B cell (primary cell): ENCODE measurements at regions not wholly inside any gene's neighbourhood (a gene's known extent, or its start where the extent isn't known, plus 50 kb on each side); places are given as distances from the start of the nearest gene placed in this dataset.

Source experiments
- ATAC-seq: fragments of 200-7000 bp; cut with Tn5 transposase; one replicate; pipeline ENCODE4 v1.10.0; 2021; ENCODE audit warnings: low read depth, mild to moderate bottlenecking, moderate number of reproducible peaks, moderate library complexity
- CTCF ChIA-PET: fragments of 350-600 bp; sonication (Branson Sonifier 250); formaldehyde crosslinking; loops from one replicate; lab custom pipeline; 2021; ENCODE audit warnings: antibody characterized with exemption, inconsistent platforms; lab: Charles Lee
- POLR2A ChIA-PET: fragments of 350-600 bp; sonication (Branson Sonifier 250); formaldehyde crosslinking; loops from one replicate; lab custom pipeline; 2021; ENCODE audit warnings: antibody characterized with exemption; lab: Charles Lee
- DNase-seq: peaks from one replicate; pipeline ENCODE4 v3.0.0; 2013
- H2AFZ ChIP-seq: 2 replicates; pipeline ENCODE4 v1.6.1; 2012; ENCODE audit warnings: mild to moderate bottlenecking, low read depth, low read length; ENCODE audit not compliant: insufficient read depth, poor library complexity, severe bottlenecking
- H3K27ac ChIP-seq, 2 donors: 1 replicate in 1 of 2; 2 replicates in 1 of 2; pipeline ENCODE4 v1.5.1; 2012 to 2013; ENCODE audit warnings: low read length in 2 of 2, mild to moderate bottlenecking in 2 of 2, moderate library complexity in 1 of 2
- H3K27me3 ChIP-seq, 4 experiments: fragments of 200-600 bp in 1 of 4; sonication (generic) in 1 of 4; replicated peaks in 1 of 4; 1 replicate in 2 of 4; 2 replicates in 2 of 4; pipeline versions ENCODE4 v1.6.1 to v1.7.0; 2013 to 2016; ENCODE audit warnings: low read length in 3 of 4, mild to moderate bottlenecking in 2 of 4, mixed read lengths in 1 of 4, moderate library complexity in 1 of 4; ENCODE audit not compliant: insufficient read depth in 4 of 4, control insufficient read depth in 3 of 4; ENCODE audit errors: control extremely low read depth in 1 of 4
- H3K36me3 ChIP-seq, 2 experiments: replicated peaks in 1 of 2; 1 replicate in 1 of 2; 2 replicates in 1 of 2; pipeline versions ENCODE4 v1.6.1 to v1.7.1; 2013; ENCODE audit warnings: low read length in 1 of 2; ENCODE audit not compliant: insufficient read depth in 2 of 2, control insufficient read depth in 1 of 2; ENCODE audit errors: control extremely low read depth in 1 of 2, extremely low read depth in 1 of 2
- H3K4me1 ChIP-seq, 2 donors: fragments of 200-600 bp in 1 of 2; sonication (generic) in 1 of 2; 1 replicate in 1 of 2; 2 replicates in 1 of 2; pipeline versions ENCODE4 v1.5.1 to v1.6.1; 2013 to 2017; ENCODE audit warnings: low read length in 2 of 2; ENCODE audit not compliant: control insufficient read depth in 2 of 2, insufficient read depth in 2 of 2
- H3K4me2 ChIP-seq: replicated peaks from 2 replicates; pipeline ENCODE3; 2012; ENCODE audit warnings: mild to moderate bottlenecking, low read depth, low read length; ENCODE audit not compliant: poor library complexity, severe bottlenecking
- H3K4me3 ChIP-seq, 5 experiments: fragments of 200-600 bp in 1 of 5; sonication (generic) in 1 of 5; 1 replicate in 3 of 5; 2 replicates in 2 of 5; pipeline versions ENCODE4 v1.5.1 to v1.7.0; 2011 to 2016; ENCODE audit warnings: low read length in 4 of 5, mild to moderate bottlenecking in 4 of 5, low read depth in 2 of 5, control low read depth in 1 of 5, moderate library complexity in 1 of 5; ENCODE audit not compliant: insufficient read depth in 1 of 5; ENCODE audit errors: control extremely low read depth in 1 of 5, extremely low read depth in 1 of 5
- H3K79me2 ChIP-seq: fragments of 200-600 bp; sonication (generic); one replicate; pipeline ENCODE4 v1.6.0; 2016; ENCODE audit warnings: low read length; ENCODE audit not compliant: control insufficient read depth, insufficient read depth
- H3K9ac ChIP-seq: fragments of 200-600 bp; sonication (generic); 2 replicates; pipeline ENCODE4 v1.6.1; 2017; ENCODE audit warnings: mild to moderate bottlenecking, low read length, moderate library complexity
- H3K9me3 ChIP-seq, 3 donors: one replicate each; pipeline versions ENCODE4 v1.6.1 to v1.7.1; 2013; ENCODE audit warnings: low read length in 2 of 3; ENCODE audit not compliant: control insufficient read depth in 2 of 3, insufficient read depth in 1 of 3; ENCODE audit errors: control extremely low read depth in 1 of 3
- H4K20me1 ChIP-seq: 2 replicates; pipeline ENCODE4 v1.6.0; 2012; ENCODE audit warnings: mild to moderate bottlenecking, low read length; ENCODE audit not compliant: insufficient read depth, control insufficient read depth, poor library complexity, severe bottlenecking
- H3K27ac Mint-ChIP-seq: one replicate; pipeline ENCODE4 v1.8.0; 2021; ENCODE audit warnings: mixed read lengths
- H3K27me3 Mint-ChIP-seq: one replicate; pipeline ENCODE4 v1.8.0; 2021; ENCODE audit warnings: mixed read lengths
- H3K4me1 Mint-ChIP-seq: one replicate; pipeline ENCODE4 v1.8.0; 2021; ENCODE audit warnings: mixed read lengths
- H3K4me3 Mint-ChIP-seq: one replicate; pipeline ENCODE4 v1.8.0; 2021; ENCODE audit warnings: mixed read lengths
- H3K9me3 Mint-ChIP-seq: one replicate; pipeline ENCODE4 v1.8.0; 2022; ENCODE audit warnings: mixed read lengths; ENCODE audit not compliant: insufficient read depth
- EZH2 ChIP-seq: IDR thresholded peaks from 2 replicates; pipeline ENCODE4 v1.6.1; 2012; ENCODE audit warnings: borderline replicate concordance, low read depth, mild to moderate bottlenecking, moderate library complexity, low read length; ENCODE audit not compliant: insufficient read depth, poor library complexity, severe bottlenecking
- WGBS: methylation state at CpG from one replicate; pipeline ENCODE4 v1.1.5; 2013; ENCODE audit warnings: missing lambda C conversion rate; ENCODE audit not compliant: insufficient coverage; 5-methylcytosine and 5-hydroxymethylcytosine counted together
- intact Hi-C: fragments of 100-400 bp; cut with micrococcal nuclease; formaldehyde crosslinking; loops from one replicate; pipeline ENCODE4 v1.10.0; 2022
- TF ChIP-seq, protein P1 (sequence below): fragments of 200-600 bp; IDR thresholded peaks from one replicate; pipeline ENCODE4 v1.8.0; 2022; ENCODE audit warnings: antibody characterized with exemption, mild to moderate bottlenecking

DNA sequence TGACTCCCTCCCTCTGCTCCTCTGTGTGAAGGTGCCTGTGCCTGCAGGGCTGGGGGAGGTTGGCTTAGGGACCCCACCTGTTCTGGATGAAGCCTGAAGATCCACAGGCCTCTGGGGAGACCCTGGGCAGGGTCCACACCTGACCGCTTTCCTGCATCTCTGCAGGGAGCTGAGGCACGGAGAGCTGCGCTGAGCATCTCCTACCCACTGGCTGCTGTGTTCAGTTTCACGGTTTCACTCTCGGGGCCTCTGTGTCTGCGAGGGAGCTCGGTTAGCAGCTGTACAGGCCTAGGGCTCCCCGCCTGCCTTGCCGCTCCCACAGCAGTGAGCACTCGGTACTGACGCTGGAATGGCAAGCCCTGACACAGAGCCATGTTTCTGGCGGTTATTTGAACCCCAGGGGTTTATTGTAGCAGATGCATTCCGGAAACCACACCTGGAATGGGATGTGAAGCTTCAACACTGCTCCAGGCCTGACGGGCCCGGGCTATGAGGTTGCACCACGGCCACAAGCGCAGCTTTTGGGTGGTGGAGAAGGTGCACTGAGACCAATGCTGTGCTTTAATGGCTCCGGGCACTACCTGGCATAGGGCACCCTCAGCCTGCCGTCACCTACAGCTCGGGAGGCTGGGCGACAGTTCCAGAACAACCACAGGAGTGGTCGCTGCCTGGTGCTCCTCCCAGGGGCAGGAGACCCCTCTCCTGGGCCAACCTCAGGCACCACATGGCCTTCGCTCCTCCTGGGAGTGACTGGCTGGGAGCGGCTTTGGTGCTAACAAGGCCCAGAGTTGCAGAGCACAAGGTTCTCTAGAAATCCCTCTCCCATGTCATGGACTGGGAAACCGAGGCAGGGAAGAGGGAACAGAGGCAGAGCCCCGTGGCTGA lies 257.9 kb downstream of the NDUFA10 start:
- ATAC-seq, result no peak
- POLR2A ChIA-PET, result no interaction called here
- no peak overlapping the region for H3K27ac Mint-ChIP-seq

DNA sequence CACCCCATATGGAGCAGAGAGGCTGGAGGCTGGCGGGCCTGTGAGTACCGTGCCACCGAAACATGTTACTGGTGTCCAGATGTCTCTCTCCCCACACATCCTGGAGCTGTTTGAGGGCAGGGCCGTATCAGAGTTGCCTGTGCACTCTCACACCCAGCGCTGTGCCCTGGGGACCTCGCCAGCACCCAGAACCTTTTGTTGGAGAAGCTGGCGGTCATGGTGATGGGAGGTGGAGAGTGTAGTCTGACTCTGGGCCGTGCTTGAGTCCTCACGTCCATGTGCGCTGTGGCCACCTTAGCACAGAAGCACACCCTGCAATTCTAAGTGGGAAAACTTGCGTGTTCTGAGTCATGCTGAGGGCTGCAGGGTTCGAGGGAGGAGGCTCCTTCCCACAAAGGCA lies 259.2 kb downstream of the NDUFA10 start:
- H3K9ac ChIP-seq, result no peak overlapping the region
- H3K36me3 ChIP-seq, result no peaks in the 10 kb centered on the region
- H3K9me3 Mint-ChIP-seq, result no peaks in the 10 kb centered on the region
- H2AFZ ChIP-seq, result no peak overlapping the region
- H3K4me2 ChIP-seq, result no peak overlapping the region
- no peak overlapping the region for H3K27ac Mint-ChIP-seq
- no peaks in the 10 kb centered on the region for H4K20me1 ChIP-seq
- peaks cover 0 to 12% (median 0%) of the 10 kb centered on the region in 3 donors for H3K9me3 ChIP-seq
- TF ChIP-seq, protein P1, sequence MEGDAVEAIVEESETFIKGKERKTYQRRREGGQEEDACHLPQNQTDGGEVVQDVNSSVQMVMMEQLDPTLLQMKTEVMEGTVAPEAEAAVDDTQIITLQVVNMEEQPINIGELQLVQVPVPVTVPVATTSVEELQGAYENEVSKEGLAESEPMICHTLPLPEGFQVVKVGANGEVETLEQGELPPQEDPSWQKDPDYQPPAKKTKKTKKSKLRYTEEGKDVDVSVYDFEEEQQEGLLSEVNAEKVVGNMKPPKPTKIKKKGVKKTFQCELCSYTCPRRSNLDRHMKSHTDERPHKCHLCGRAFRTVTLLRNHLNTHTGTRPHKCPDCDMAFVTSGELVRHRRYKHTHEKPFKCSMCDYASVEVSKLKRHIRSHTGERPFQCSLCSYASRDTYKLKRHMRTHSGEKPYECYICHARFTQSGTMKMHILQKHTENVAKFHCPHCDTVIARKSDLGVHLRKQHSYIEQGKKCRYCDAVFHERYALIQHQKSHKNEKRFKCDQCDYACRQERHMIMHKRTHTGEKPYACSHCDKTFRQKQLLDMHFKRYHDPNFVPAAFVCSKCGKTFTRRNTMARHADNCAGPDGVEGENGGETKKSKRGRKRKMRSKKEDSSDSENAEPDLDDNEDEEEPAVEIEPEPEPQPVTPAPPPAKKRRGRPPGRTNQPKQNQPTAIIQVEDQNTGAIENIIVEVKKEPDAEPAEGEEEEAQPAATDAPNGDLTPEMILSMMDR, result no peak
- no peak for TF ChIP-seq EZH2
- WGBS, result 95% methylated on average over 10 of the region's 12 CpGs
- ChIA-PET POLR2A (no interaction called here), CTCF (no interaction called here)
- H3K79me2 ChIP-seq, result no peaks in the 10 kb centered on the region
- no peaks in the 10 kb centered on the region for H3K4me1 Mint-ChIP-seq
- H3K4me1 ChIP-seq, result no peaks in the 10 kb centered on the region
- peaks cover 0 to 2% (median 0%) of the 10 kb centered on the region in 4 experiments for H3K27me3 ChIP-seq
- H3K27ac ChIP-seq, result no peak overlapping the region
- ATAC-seq (no peak), DNase-seq (no peak)
- H3K4me3 ChIP-seq, result no peak overlapping the region
- no peak overlapping the region for H3K4me3 Mint-ChIP-seq
- intact Hi-C loops, result no loop called here
- H3K27me3 Mint-ChIP-seq, result peaks cover 10% of the 10 kb centered on the region

More for the DNA sequence above, 257.9 kb downstream of the NDUFA10 start:
- no peaks in the 10 kb centered on the region for H3K9me3 Mint-ChIP-seq
- H3K27me3 Mint-ChIP-seq, result peaks cover 10% of the 10 kb centered on the region
- no peaks in the 10 kb centered on the region for H4K20me1 ChIP-seq
- H3K27ac ChIP-seq, result no peak overlapping the region
- TF ChIP-seq, protein P1, result no peak
- no peak for TF ChIP-seq EZH2
- H3K9ac ChIP-seq, result no peak overlapping the region
- no peaks in the 10 kb centered on the region for H3K4me1 ChIP-seq
- WGBS, result 95% methylated on average over 24 of the region's 26 CpGs
- no peak overlapping the region for H3K4me2 ChIP-seq
- intact Hi-C loops, result no loop called here
- no peak for DNase-seq
- H2AFZ ChIP-seq, result no peak overlapping the region
- no peak overlapping the region for H3K4me3 Mint-ChIP-seq
- H3K9me3 ChIP-seq, result peaks cover 0 to 10% (median 7%) of the 10 kb centered on the region in 3 donors
- H3K4me3 ChIP-seq, result no peak overlapping the region
- H3K79me2 ChIP-seq, result no peaks in the 10 kb centered on the region
- peaks cover 0 to 2% (median 0%) of the 10 kb centered on the region in 4 experiments for H3K27me3 ChIP-seq
- H3K4me1 Mint-ChIP-seq, result no peaks in the 10 kb centered on the region
- CTCF ChIA-PET, result no interaction called here
- H3K36me3 ChIP-seq, result no peaks in the 10 kb centered on the region
